ENCODE measurements at regions not wholly inside any gene's neighbourhood (a gene's known extent, or its start where the extent isn't known, plus 50 kb on each side); places are given as distances from the start of the nearest gene placed in this dataset.
"Not testable (repeated sequence)": the region's sequence is repeated elsewhere in the genome, so short reads cannot be mapped to it uniquely, and the experiment has no call there.

GRCh38 chr1:187756684-187757083, 927.9 kb downstream of the PLA2G4A start:
- TF ChIP-seq CTCF (IDR thresholded peaks at IDR 0.05 in 8 of 11, conservative IDR thresholded peaks at IDR 0.05 in 3 of 11); POLR2AphosphoS5 (IDR thresholded peaks at IDR 0.05); POLR2A (IDR thresholded peaks at IDR 0.05): not testable (repeated sequence)
